H1 (cell line): ENCODE measurements at regions not wholly inside any gene's neighbourhood (a gene's known extent, or its start where the extent isn't known, plus 50 kb on each side); places are given as distances from the start of the nearest gene placed in this dataset.

ENCODE experiments used
- CTCF ChIA-PET: fragments of 300-600 bp; sonication (Branson Sonifier 250); formaldehyde crosslinking; loops from one replicate; lab custom pipeline; 2021; ENCODE audit not compliant: partially characterized antibody; lab: Charles Lee
- POLR2A ChIA-PET: fragments of 300-600 bp; sonication (Branson Sonifier 250); formaldehyde crosslinking; loops from one replicate; lab custom pipeline; 2021; ENCODE audit warnings: inconsistent platforms; ENCODE audit not compliant: partially characterized antibody; lab: Charles Lee
- DNase-seq, 2 experiments: peaks; one replicate each; pipeline versions ENCODE4 v3.0.0 to v3.0.0-alpha.2; 2010 to 2022; ENCODE audit warnings: low spot score in 2 of 2, low read depth in 1 of 2, mixed read lengths in 1 of 2
- FAIRE-seq: peaks from 2 replicates; lab custom pipeline; 2011; peaks lifted over from hg19 to GRCh38; lab: Jason Lieb, UNC
- H2AFZ ChIP-seq: 2 replicates; pipeline ENCODE4 v1.8.1; 2012; ENCODE audit warnings: low read length, inconsistent platforms
- H2AK5ac ChIP-seq: 2 replicates; pipeline ENCODE4 v1.6.1; 2013; ENCODE audit warnings: low read depth, low read length
- H2BK120ac ChIP-seq: replicated peaks from 2 replicates; pipeline ENCODE3; 2013; ENCODE audit warnings: low read depth, low read length, inconsistent platforms
- H2BK12ac ChIP-seq: 2 replicates; pipeline ENCODE4 v1.6.1; 2013; ENCODE audit warnings: low read depth, low read length
- H2BK15ac ChIP-seq: 2 replicates; pipeline ENCODE4 v1.6.1; 2013; ENCODE audit warnings: low read length
- H2BK20ac ChIP-seq: 2 replicates; pipeline ENCODE4 v1.6.1; 2013; ENCODE audit warnings: low read length
- H2BK5ac ChIP-seq: 2 replicates; pipeline ENCODE4 v1.6.1; 2013; ENCODE audit warnings: low read depth, low read length
- H3K14ac ChIP-seq: 2 replicates; pipeline ENCODE4 v1.6.1; 2013; ENCODE audit warnings: inconsistent platforms; ENCODE audit not compliant: insufficient read length
- H3K18ac ChIP-seq: 2 replicates; pipeline ENCODE4 v1.6.1; 2013; ENCODE audit warnings: low read length; ENCODE audit errors: extremely low read depth
- H3K23ac ChIP-seq: 2 replicates; pipeline ENCODE4 v1.6.1; 2013; ENCODE audit warnings: inconsistent platforms; ENCODE audit not compliant: insufficient read length
- H3K23me2 ChIP-seq: 2 replicates; pipeline ENCODE4 v1.6.1; 2013; ENCODE audit warnings: low read depth, low read length
- H3K27ac ChIP-seq: 2 replicates; pipeline ENCODE4 v1.6.1; 2011; ENCODE audit warnings: low read depth, low read length, inconsistent platforms
- H3K27me3 ChIP-seq, 4 experiments: replicated peaks in 1 of 4; 1 replicate in 1 of 4; 2 replicates in 3 of 4; pipeline versions ENCODE4 v1.6.1 to v1.8.1; 2011 to 2013; ENCODE audit warnings: low read length in 3 of 4, mild to moderate bottlenecking in 3 of 4, inconsistent platforms in 2 of 4, mixed read lengths in 2 of 4, moderate library complexity in 1 of 4; ENCODE audit not compliant: control insufficient read depth in 3 of 4, insufficient read depth in 3 of 4; ENCODE audit errors: extremely low read depth in 1 of 4
- H3K36me3 ChIP-seq, 4 experiments: 2 replicates each; pipeline versions ENCODE4 v1.6.1 to v1.8.1; 2011 to 2013; ENCODE audit warnings: mild to moderate bottlenecking in 4 of 4, low read length in 3 of 4, moderate library complexity in 2 of 4, control low read depth in 1 of 4, inconsistent platforms in 1 of 4; ENCODE audit not compliant: insufficient read depth in 4 of 4, control insufficient read depth in 2 of 4
- H3K4ac ChIP-seq: replicated peaks from 2 replicates; pipeline ENCODE3; 2013; ENCODE audit warnings: low read length, low read depth, mixed read lengths, inconsistent platforms; ENCODE audit not compliant: insufficient read length
- H3K4me1 ChIP-seq, 4 experiments: replicated peaks in 1 of 4; 1 replicate in 1 of 4; 2 replicates in 3 of 4; pipeline versions ENCODE4 v1.6.1 to v1.8.1; 2011 to 2013; ENCODE audit warnings: low read length in 3 of 4, inconsistent platforms in 2 of 4, mixed read lengths in 1 of 4; ENCODE audit not compliant: insufficient read depth in 4 of 4, control insufficient read depth in 3 of 4
- H3K4me2 ChIP-seq, 2 experiments: 2 replicates each; pipeline versions ENCODE4 v1.6.1 to v1.8.1; 2011 to 2013; ENCODE audit warnings: low read depth in 2 of 2, low read length in 2 of 2, control low read depth in 1 of 2, inconsistent platforms in 1 of 2, mild to moderate bottlenecking in 1 of 2; ENCODE audit not compliant: insufficient read depth in 1 of 2
- H3K4me3 ChIP-seq, 4 experiments: fragments of 200-600, 300-600 bp in 1 of 4; sonication (generic), shearing (Covaris generic), sonication (Bioruptor Twin) in 1 of 4; 2 replicates each; pipeline versions ENCODE4 v1.5.1 to v1.8.1; 2011 to 2016; ENCODE audit warnings: low read length in 4 of 4, low read depth in 3 of 4, control low read depth in 2 of 4, inconsistent platforms in 2 of 4, mild to moderate bottlenecking in 2 of 4, mixed read lengths in 1 of 4, moderate library complexity in 1 of 4; ENCODE audit not compliant: insufficient read depth in 2 of 4; ENCODE audit errors: extremely low read depth in 1 of 4
- H3K56ac ChIP-seq: replicated peaks from 2 replicates; pipeline ENCODE3; 2013; ENCODE audit warnings: low read depth, mild to moderate bottlenecking, mixed read lengths, low read length, inconsistent platforms; ENCODE audit not compliant: insufficient read length
- H3K79me1 ChIP-seq: 2 replicates; pipeline ENCODE4 v1.6.1; 2013; ENCODE audit warnings: low read depth, low read length, control low read depth
- H3K79me2 ChIP-seq, 2 experiments: 2 replicates each; pipeline versions ENCODE4 v1.6.1 to v1.8.1; 2012 to 2013; ENCODE audit warnings: low read length in 2 of 2, mild to moderate bottlenecking in 2 of 2, inconsistent platforms in 1 of 2; ENCODE audit not compliant: insufficient read depth in 2 of 2, control insufficient read depth in 1 of 2
- H3K9ac ChIP-seq, 4 experiments: replicated peaks in 1 of 4; 1 replicate in 1 of 4; 2 replicates in 3 of 4; pipeline versions ENCODE4 v1.6.1 to v1.8.1; 2011 to 2013; ENCODE audit warnings: low read depth in 3 of 4, low read length in 3 of 4, control low read depth in 2 of 4, mild to moderate bottlenecking in 2 of 4, moderate library complexity in 2 of 4, inconsistent platforms in 1 of 4; ENCODE audit errors: extremely low read depth in 1 of 4
- H3K9me3 ChIP-seq, 2 experiments: 2 replicates each; pipeline versions ENCODE4 v1.6.1 to v1.8.1; 2012 to 2013; ENCODE audit warnings: mild to moderate bottlenecking in 2 of 2, moderate library complexity in 2 of 2, control low read depth in 1 of 2, inconsistent platforms in 1 of 2, low read depth in 1 of 2, low read length in 1 of 2, mixed read lengths in 1 of 2; ENCODE audit not compliant: insufficient read depth in 2 of 2
- H4K20me1 ChIP-seq, 2 experiments: replicated peaks in 1 of 2; 2 replicates each; pipeline versions ENCODE3 to v1.8.1; 2011 to 2013; ENCODE audit warnings: inconsistent platforms in 2 of 2, low read length in 2 of 2, mild to moderate bottlenecking in 1 of 2; ENCODE audit not compliant: insufficient read depth in 2 of 2, control insufficient read depth in 1 of 2
- H4K5ac ChIP-seq: 2 replicates; pipeline ENCODE4 v1.6.1; 2013; ENCODE audit warnings: low read length, low read depth, mixed read lengths, inconsistent platforms; ENCODE audit not compliant: insufficient read length
- H4K8ac ChIP-seq: 2 replicates; pipeline ENCODE4 v1.8.0; 2013; ENCODE audit warnings: mild to moderate bottlenecking, moderate library complexity, low read length, inconsistent platforms; ENCODE audit not compliant: insufficient read depth; ENCODE audit errors: extremely low read depth
- H4K91ac ChIP-seq: replicated peaks from 2 replicates; pipeline ENCODE3; 2013; ENCODE audit warnings: low read length, mixed read lengths, inconsistent platforms; ENCODE audit not compliant: insufficient read length
- SP2 ChIP-seq: IDR thresholded peaks from 2 replicates; pipeline ENCODE4 v1.6.1; 2012; ENCODE audit warnings: mild to moderate bottlenecking, low read length, inconsistent platforms
- WGBS, 2 experiments: shearing (Covaris generic) in 1 of 2; methylation state at CpG; one replicate each; pipeline versions ENCODE4 v1.1.6 to v1.1.7; 2013 to 2015; ENCODE audit warnings: low lambda C conversion rate in 2 of 2, mixed read lengths in 2 of 2, inconsistent platforms in 1 of 2, low coverage in 1 of 2, missing lambda C conversion rate in 1 of 2; ENCODE audit not compliant: insufficient replicate concordance in 2 of 2, insufficient coverage in 1 of 2, insufficient read length in 1 of 2; ENCODE audit errors: extremely low coverage in 1 of 2, missing lambda C conversion rate in 1 of 2; 5-methylcytosine and 5-hydroxymethylcytosine counted together

GRCh38 chr7:110061387-110061786, 1029.5 kb upstream of the LRRN3 start:
- Histone ChIP-seq H4K20me1 (no peaks in the 10 kb centered on the region), H3K23me2 (no peaks in the 10 kb centered on the region), H3K4me1 (no peaks in the 10 kb centered on the region), H3K56ac (no peak overlapping the region), H2AK5ac (no peak overlapping the region), H3K79me2 (no peaks in the 10 kb centered on the region), H3K27ac (no peak overlapping the region), H2BK12ac (no peak overlapping the region), H2AFZ (no peak overlapping the region), H3K79me1 (no peaks in the 10 kb centered on the region), H4K91ac (no peak overlapping the region), H3K27me3 (no peaks in the 10 kb centered on the region), H3K23ac (no peak overlapping the region), H2BK15ac (no peak overlapping the region), H3K4me3 (no peak overlapping the region), H3K9me3 (no peaks in the 10 kb centered on the region), H4K8ac (no peak overlapping the region), H3K36me3 (no peaks in the 10 kb centered on the region), H3K4me2 (no peak overlapping the region), H2BK120ac (no peak overlapping the region), H3K18ac (no peak overlapping the region), H3K4ac (no peak overlapping the region), H2BK5ac (no peak overlapping the region), H2BK20ac (no peak overlapping the region), H3K9ac (no peak overlapping the region), H3K14ac (no peak overlapping the region), H4K5ac (no peak overlapping the region)
- DNase-seq (no peak), FAIRE-seq (no peak)
- ChIA-PET CTCF (no interaction called here), POLR2A (no interaction called here)
- WGBS, 2 experiments: 86% methylated on average over 2 of the region's 2 CpGs; no CpG with 5 or more reads in 1 of the 2 experiments
- no peak for TF ChIP-seq SP2
